ENCODE measurements at regions not wholly inside any gene's neighbourhood (a gene's known extent, or its start where the extent isn't known, plus 50 kb on each side); places are given as distances from the start of the nearest gene placed in this dataset.

- H3K36me3 Mint-ChIP-seq: no peaks in the 10 kb centered on the region
- no peaks in the 10 kb centered on the region for H3K27me3 Mint-ChIP-seq
- no peaks in the 10 kb centered on the region for H3K4me1 Mint-ChIP-seq
- H3K9me3 Mint-ChIP-seq: peaks cover 5% of the 10 kb centered on the region
- no peak overlapping the region for H3K27ac Mint-ChIP-seq
- no peak overlapping the region for H3K4me3 Mint-ChIP-seq
- no peak for DNase-seq
Observed at GRCh38 chr7:145986248-145986874, 130.2 kb upstream of the CNTNAP2 start.

- no peaks in the 10 kb centered on the region for H3K4me1 Mint-ChIP-seq
- peaks cover 8% of the 10 kb centered on the region for H3K9me3 Mint-ChIP-seq
- H3K27ac Mint-ChIP-seq: no peak overlapping the region
Observed at GRCh38 chr7:145978769-145979168, 137.8 kb upstream of the CNTNAP2 start.

GRCh38 chr7:145959981-145960380, 156.6 kb upstream of the CNTNAP2 start:
- Mint-ChIP-seq H3K27ac (no peak overlapping the region), H3K9me3 (peaks cover 8% of the 10 kb centered on the region), H3K36me3 (no peaks in the 10 kb centered on the region), H3K27me3 (no peaks in the 10 kb centered on the region), H3K4me3 (no peak overlapping the region), H3K4me1 (no peaks in the 10 kb centered on the region)
- DNase-seq: no peak

More at GRCh38 chr7:145978769-145979168, 137.8 kb upstream of the CNTNAP2 start:
- Mint-ChIP-seq H3K4me3 (no peak overlapping the region), H3K27me3 (no peaks in the 10 kb centered on the region), H3K36me3 (no peaks in the 10 kb centered on the region)
- DNase-seq: no peak

- no peaks in the 10 kb centered on the region for H3K4me1 Mint-ChIP-seq
- H3K27me3 Mint-ChIP-seq: no peaks in the 10 kb centered on the region
- no peak overlapping the region for H3K4me3 Mint-ChIP-seq
- no peak overlapping the region for H3K27ac Mint-ChIP-seq
- peaks cover 8% of the 10 kb centered on the region for H3K9me3 Mint-ChIP-seq
- no peak for DNase-seq
- no peaks in the 10 kb centered on the region for H3K36me3 Mint-ChIP-seq
Observed at GRCh38 chr7:145957160-145957890, 159.3 kb upstream of the CNTNAP2 start.

- no peak overlapping the region for H3K27ac Mint-ChIP-seq
- no peak overlapping the region for H3K4me3 Mint-ChIP-seq
- H3K9me3 Mint-ChIP-seq: peaks cover 13% of the 10 kb centered on the region
- H3K36me3 Mint-ChIP-seq: no peaks in the 10 kb centered on the region
- no peaks in the 10 kb centered on the region for H3K4me1 Mint-ChIP-seq
- DNase-seq: no peak
- no peaks in the 10 kb centered on the region for H3K27me3 Mint-ChIP-seq
Observed at GRCh38 chr7:145951566-145951965, 165.0 kb upstream of the CNTNAP2 start.

- no peak overlapping the region for H3K4me3 Mint-ChIP-seq
- H3K4me1 Mint-ChIP-seq: no peaks in the 10 kb centered on the region
- H3K9me3 Mint-ChIP-seq: peaks cover 2% of the 10 kb centered on the region
- H3K36me3 Mint-ChIP-seq: no peaks in the 10 kb centered on the region
- no peak overlapping the region for H3K27ac Mint-ChIP-seq
- H3K27me3 Mint-ChIP-seq: no peaks in the 10 kb centered on the region
- no peak for DNase-seq
Observed at GRCh38 chr7:145928937-145929336, 187.7 kb upstream of the CNTNAP2 start.

GRCh38 chr7:145919712-145920111, 196.9 kb upstream of the CNTNAP2 start:
- Mint-ChIP-seq H3K27me3 (no peaks in the 10 kb centered on the region), H3K9me3 (peaks cover 28% of the 10 kb centered on the region), H3K36me3 (no peaks in the 10 kb centered on the region), H3K4me1 (no peaks in the 10 kb centered on the region), H3K4me3 (no peak overlapping the region), H3K27ac (no peak overlapping the region)
- DNase-seq: no peak

- DNase-seq: no peak
- Mint-ChIP-seq H3K27me3 (no peaks in the 10 kb centered on the region), H3K4me3 (no peak overlapping the region), H3K36me3 (no peaks in the 10 kb centered on the region), H3K27ac (no peak overlapping the region), H3K9me3 (peaks cover 26% of the 10 kb centered on the region), H3K4me1 (no peaks in the 10 kb centered on the region)
Observed at GRCh38 chr7:145916776-145917175, 199.8 kb upstream of the CNTNAP2 start.

- Mint-ChIP-seq H3K4me3 (no peak overlapping the region), H3K36me3 (no peaks in the 10 kb centered on the region), H3K4me1 (no peaks in the 10 kb centered on the region), H3K9me3 (peaks cover 23% of the 10 kb centered on the region), H3K27ac (no peak overlapping the region), H3K27me3 (no peaks in the 10 kb centered on the region)
- no peak for DNase-seq
Observed at GRCh38 chr7:145915679-145916078, 200.9 kb upstream of the CNTNAP2 start.

GRCh38 chr7:145909991-145910513, 206.5 kb upstream of the CNTNAP2 start:
- H3K27ac Mint-ChIP-seq: no peak overlapping the region
- no peaks in the 10 kb centered on the region for H3K9me3 Mint-ChIP-seq
- H3K4me3 Mint-ChIP-seq: no peak overlapping the region

GRCh38 chr7:145903658-145904057, 212.9 kb upstream of the CNTNAP2 start:
- Mint-ChIP-seq H3K4me1 (no peaks in the 10 kb centered on the region), H3K36me3 (no peaks in the 10 kb centered on the region), H3K27ac (no peak overlapping the region), H3K27me3 (no peaks in the 10 kb centered on the region), H3K4me3 (no peak overlapping the region), H3K9me3 (peaks cover 7% of the 10 kb centered on the region)
- DNase-seq: no peak

More at GRCh38 chr7:145909991-145910513, 206.5 kb upstream of the CNTNAP2 start:
- no peak for DNase-seq
- no peaks in the 10 kb centered on the region for H3K4me1 Mint-ChIP-seq
- H3K36me3 Mint-ChIP-seq: no peaks in the 10 kb centered on the region
- no peaks in the 10 kb centered on the region for H3K27me3 Mint-ChIP-seq

- Mint-ChIP-seq H3K9me3 (peaks cover 14% of the 10 kb centered on the region), H3K27ac (no peak overlapping the region), H3K4me1 (no peaks in the 10 kb centered on the region), H3K4me3 (no peak overlapping the region), H3K27me3 (no peaks in the 10 kb centered on the region), H3K36me3 (no peaks in the 10 kb centered on the region)
- no peak for DNase-seq
Observed at GRCh38 chr7:145902123-145902522, 214.5 kb upstream of the CNTNAP2 start.

- no peak overlapping the region for H3K4me3 Mint-ChIP-seq
- H3K36me3 Mint-ChIP-seq: no peaks in the 10 kb centered on the region
- DNase-seq: no peak
- H3K4me1 Mint-ChIP-seq: no peaks in the 10 kb centered on the region
- no peak overlapping the region for H3K27ac Mint-ChIP-seq
- no peaks in the 10 kb centered on the region for H3K27me3 Mint-ChIP-seq
- peaks cover 17% of the 10 kb centered on the region for H3K9me3 Mint-ChIP-seq
Observed at GRCh38 chr7:145899938-145900337, 216.7 kb upstream of the CNTNAP2 start.

- Mint-ChIP-seq H3K27me3 (no peaks in the 10 kb centered on the region), H3K4me1 (no peaks in the 10 kb centered on the region), H3K36me3 (no peaks in the 10 kb centered on the region), H3K4me3 (no peak overlapping the region), H3K9me3 (peaks cover 13% of the 10 kb centered on the region), H3K27ac (no peak overlapping the region)
- no peak for DNase-seq
Observed at GRCh38 chr7:145893925-145894535, 222.6 kb upstream of the CNTNAP2 start.

GRCh38 chr7:145884716-145885514, 231.7 kb upstream of the CNTNAP2 start:
- no peak for DNase-seq
- H3K27ac Mint-ChIP-seq: no peak overlapping the region
- H3K27me3 Mint-ChIP-seq: no peaks in the 10 kb centered on the region
- no peaks in the 10 kb centered on the region for H3K4me1 Mint-ChIP-seq
- H3K36me3 Mint-ChIP-seq: no peaks in the 10 kb centered on the region
- H3K9me3 Mint-ChIP-seq: peaks cover 3% of the 10 kb centered on the region
- no peak overlapping the region for H3K4me3 Mint-ChIP-seq

All from activated naive CD8-positive, alpha-beta T cell treated with anti-CD3 and anti-CD28 coated beads for 36 hours (primary cell).